Endodermal cell (in vitro differentiated cells): ENCODE measurements at regions not wholly inside any gene's neighbourhood (a gene's known extent, or its start where the extent isn't known, plus 50 kb on each side); places are given as distances from the start of the nearest gene placed in this dataset.

Source experiments
- DNase-seq: peaks from one replicate; pipeline ENCODE4 v3.0.0-alpha.2; 2017
- H3K27ac ChIP-seq: 2 replicates; pipeline ENCODE4 v1.5.1; 2013; ENCODE audit warnings: mild to moderate bottlenecking, low read depth, low read length, moderate library complexity
- H3K27me3 ChIP-seq: 2 replicates; pipeline ENCODE4 v1.6.1; 2013; ENCODE audit warnings: mild to moderate bottlenecking, low read length, moderate library complexity; ENCODE audit not compliant: insufficient read depth, control insufficient read depth, poor library complexity, severe bottlenecking
- H3K36me3 ChIP-seq: 2 replicates; pipeline ENCODE4 v1.7.0; 2013; ENCODE audit warnings: mild to moderate bottlenecking, low read length, moderate library complexity; ENCODE audit not compliant: control insufficient read depth, insufficient read depth
- H3K4me1 ChIP-seq: one replicate; pipeline ENCODE4 v1.7.0; 2013; ENCODE audit warnings: low read length; ENCODE audit not compliant: control insufficient read depth, insufficient read depth
- H3K4me3 ChIP-seq: 2 replicates; pipeline ENCODE4 v1.5.1; 2013; ENCODE audit warnings: mild to moderate bottlenecking, low read length, moderate library complexity
- H3K9ac ChIP-seq: 2 replicates; pipeline ENCODE4 v1.6.1; 2013; ENCODE audit warnings: mild to moderate bottlenecking, low read length, moderate library complexity; ENCODE audit not compliant: poor library complexity, severe bottlenecking; ENCODE audit errors: extremely low read depth
- H3K9me3 ChIP-seq: 2 replicates; pipeline ENCODE4 v1.6.1; 2013; ENCODE audit warnings: mild to moderate bottlenecking, low read length, moderate library complexity; ENCODE audit not compliant: control insufficient read depth
- H3K27ac Mint-ChIP-seq: 2 replicates; pipeline ENCODE4 v1.8.0; 2020; ENCODE audit warnings: mixed read lengths
- H3K27me3 Mint-ChIP-seq: 2 replicates; pipeline ENCODE4 v1.8.0; 2021; ENCODE audit warnings: mild to moderate bottlenecking, mixed read lengths; ENCODE audit not compliant: insufficient read depth
- H3K36me3 Mint-ChIP-seq: 2 replicates; pipeline ENCODE4 v1.8.0; 2020; ENCODE audit warnings: low read depth, mixed read lengths
- H3K4me1 Mint-ChIP-seq: 2 replicates; pipeline ENCODE4 v1.8.0; 2020; ENCODE audit warnings: mixed read lengths
- H3K4me3 Mint-ChIP-seq: 2 replicates; pipeline ENCODE4 v1.8.0; 2020; ENCODE audit warnings: mild to moderate bottlenecking, moderate library complexity, mixed read lengths
- H3K9me3 Mint-ChIP-seq: 2 replicates; pipeline ENCODE4 v1.8.0; 2020; ENCODE audit warnings: mild to moderate bottlenecking, mixed read lengths
- CTCF ChIP-seq: fragments of 200-600 bp; sonication (generic); conservative IDR thresholded peaks from 2 replicates; pipeline ENCODE4 v1.5.0; 2021; ENCODE audit warnings: antibody characterized with exemption, mild to moderate bottlenecking
- WGBS, 2 experiments: methylation state at CpG; one replicate each; pipeline versions ENCODE4 v1.1.5 to v1.1.7; 2013; ENCODE audit warnings: missing lambda C conversion rate in 2 of 2, mixed read lengths in 1 of 2; ENCODE audit not compliant: insufficient coverage in 1 of 2, insufficient read length in 1 of 2; 5-methylcytosine and 5-hydroxymethylcytosine counted together

- no peak overlapping the region for H3K9ac ChIP-seq
- peaks cover 70% of the 10 kb centered on the region for H3K27me3 Mint-ChIP-seq
- H3K4me3 Mint-ChIP-seq, result no peak overlapping the region
- H3K9me3 Mint-ChIP-seq, result no peaks in the 10 kb centered on the region
- peaks cover 2% of the 10 kb centered on the region for H3K4me1 ChIP-seq
- H3K36me3 Mint-ChIP-seq, result no peaks in the 10 kb centered on the region
- no peaks in the 10 kb centered on the region for H3K36me3 ChIP-seq
- DNase-seq, result peak; percentile 50
- H3K27ac ChIP-seq, result no peak overlapping the region
- no peak overlapping the region for H3K27ac Mint-ChIP-seq
- H3K27me3 ChIP-seq, result peaks cover 25% of the 10 kb centered on the region
- H3K4me3 ChIP-seq, result no peak overlapping the region
- H3K4me1 Mint-ChIP-seq, result peaks cover 22% of the 10 kb centered on the region
- TF ChIP-seq CTCF, result no peak
- no peaks in the 10 kb centered on the region for H3K9me3 ChIP-seq
- 89 to 92% methylated on average over 6 to 7 of the region's 7 CpGs for WGBS, 2 experiments
Observed at GRCh38 chr13:97111756-97112155, 110.4 kb upstream of the MBNL2 start.

- Mint-ChIP-seq H3K36me3 (no peaks in the 10 kb centered on the region), H3K27me3 (peaks cover 66% of the 10 kb centered on the region), H3K9me3 (no peaks in the 10 kb centered on the region), H3K27ac (no peak overlapping the region), H3K4me1 (peaks cover 27% of the 10 kb centered on the region), H3K4me3 (no peak overlapping the region)
- no peaks in the 10 kb centered on the region for H3K36me3 ChIP-seq
- DNase-seq, result no peak
- H3K9ac ChIP-seq, result no peak overlapping the region
- H3K4me3 ChIP-seq, result no peak overlapping the region
- H3K9me3 ChIP-seq, result no peaks in the 10 kb centered on the region
- no peak for TF ChIP-seq CTCF
- 87 to 90% methylated on average over 6 to 12 of the region's 12 CpGs for WGBS, 2 experiments
- H3K27me3 ChIP-seq, result peaks cover 25% of the 10 kb centered on the region
- H3K4me1 ChIP-seq, result peaks cover 7% of the 10 kb centered on the region
- H3K27ac ChIP-seq, result no peak overlapping the region
Observed at GRCh38 chr13:97112446-97113152, 109.5 kb upstream of the MBNL2 start.

- peaks cover 31% of the 10 kb centered on the region for H3K4me1 Mint-ChIP-seq
- H3K4me3 ChIP-seq, result no peak overlapping the region
- H3K27me3 Mint-ChIP-seq, result peaks cover 59% of the 10 kb centered on the region
- H3K9me3 Mint-ChIP-seq, result no peaks in the 10 kb centered on the region
- peak; percentile 54 for DNase-seq
- no peaks in the 10 kb centered on the region for H3K36me3 ChIP-seq
- WGBS, 2 experiments, result 85 to 91% methylated on average over 7 of the region's 7 CpGs
- H3K27ac Mint-ChIP-seq, result no peak overlapping the region
- H3K9ac ChIP-seq, result no peak overlapping the region
- peaks cover 10% of the 10 kb centered on the region for H3K4me1 ChIP-seq
- peaks cover 24% of the 10 kb centered on the region for H3K27me3 ChIP-seq
- H3K36me3 Mint-ChIP-seq, result no peaks in the 10 kb centered on the region
- H3K9me3 ChIP-seq, result no peaks in the 10 kb centered on the region
- no peak for TF ChIP-seq CTCF
- H3K4me3 Mint-ChIP-seq, result no peak overlapping the region
- H3K27ac ChIP-seq, result no peak overlapping the region
Observed at GRCh38 chr13:97113231-97114001, 108.7 kb upstream of the MBNL2 start.
